OCI-LY3 (cell line): ENCODE measurements at regions not wholly inside any gene's neighbourhood (a gene's known extent, or its start where the extent isn't known, plus 50 kb on each side); places are given as distances from the start of the nearest gene placed in this dataset.

Experiments
- EZH2phosphoT487 ChIP-seq: fragments of 200-600 bp; shearing (Covaris generic); IDR thresholded peaks from 2 replicates; pipeline ENCODE4 v1.6.1; 2018; ENCODE audit warnings: antibody characterized with exemption, mixed run types, low read depth
- TF ChIP-seq, protein P1 (sequence below): fragments of 200-600, 300-600 bp; sonication (generic); IDR thresholded peaks from 2 replicates; pipeline ENCODE4 v1.5.1; 2014; ENCODE audit warnings: antibody characterized with exemption, low read length, low read depth

DNA sequence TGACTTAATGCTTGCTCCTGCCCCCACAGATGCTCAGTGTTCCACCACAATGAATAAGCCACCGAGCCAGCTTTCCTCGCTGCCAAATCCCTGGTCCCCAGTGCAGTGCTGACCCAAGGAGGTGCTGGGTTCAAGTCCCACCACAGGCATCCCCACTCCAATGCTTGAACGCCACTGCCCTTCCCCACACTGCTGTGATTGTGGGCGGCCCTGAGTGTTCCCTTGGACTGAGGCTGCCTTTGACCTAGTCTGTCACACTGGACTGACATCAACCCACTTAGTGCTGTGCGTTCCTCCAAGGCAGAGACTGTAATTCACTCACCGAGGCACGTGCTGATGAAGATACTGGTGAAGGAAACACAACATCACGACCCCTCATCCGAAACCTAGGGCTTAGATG lies 83.4 kb upstream of the TMCC3 start:
- TF ChIP-seq, protein P1, sequence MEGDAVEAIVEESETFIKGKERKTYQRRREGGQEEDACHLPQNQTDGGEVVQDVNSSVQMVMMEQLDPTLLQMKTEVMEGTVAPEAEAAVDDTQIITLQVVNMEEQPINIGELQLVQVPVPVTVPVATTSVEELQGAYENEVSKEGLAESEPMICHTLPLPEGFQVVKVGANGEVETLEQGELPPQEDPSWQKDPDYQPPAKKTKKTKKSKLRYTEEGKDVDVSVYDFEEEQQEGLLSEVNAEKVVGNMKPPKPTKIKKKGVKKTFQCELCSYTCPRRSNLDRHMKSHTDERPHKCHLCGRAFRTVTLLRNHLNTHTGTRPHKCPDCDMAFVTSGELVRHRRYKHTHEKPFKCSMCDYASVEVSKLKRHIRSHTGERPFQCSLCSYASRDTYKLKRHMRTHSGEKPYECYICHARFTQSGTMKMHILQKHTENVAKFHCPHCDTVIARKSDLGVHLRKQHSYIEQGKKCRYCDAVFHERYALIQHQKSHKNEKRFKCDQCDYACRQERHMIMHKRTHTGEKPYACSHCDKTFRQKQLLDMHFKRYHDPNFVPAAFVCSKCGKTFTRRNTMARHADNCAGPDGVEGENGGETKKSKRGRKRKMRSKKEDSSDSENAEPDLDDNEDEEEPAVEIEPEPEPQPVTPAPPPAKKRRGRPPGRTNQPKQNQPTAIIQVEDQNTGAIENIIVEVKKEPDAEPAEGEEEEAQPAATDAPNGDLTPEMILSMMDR, result no peak
- no peak for TF ChIP-seq EZH2phosphoT487
